Fibroblast of lung (primary cell): ENCODE measurements at regions not wholly inside any gene's neighbourhood (a gene's known extent, or its start where the extent isn't known, plus 50 kb on each side); places are given as distances from the start of the nearest gene placed in this dataset.
"Not testable (repeated sequence)": the region's sequence is repeated elsewhere in the genome, so short reads cannot be mapped to it uniquely, and the experiment has no call there.

Experiments
- DNase-seq, 2 donors: peaks; one replicate each; pipeline versions ENCODE4 v3.0.0 to v3.0.0-alpha.2; 2010; ENCODE audit warnings: low read depth in 2 of 2
- H2AFZ ChIP-seq: 2 replicates; pipeline ENCODE4 v1.5.1; 2012; ENCODE audit warnings: low read length, control low read depth, inconsistent platforms
- H3K27ac ChIP-seq: 2 replicates; pipeline ENCODE4 v1.5.1; 2011; ENCODE audit warnings: low read length, control low read depth; ENCODE audit not compliant: insufficient read depth
- H3K27me3 ChIP-seq: 2 replicates; pipeline ENCODE4 v1.5.1; 2011; ENCODE audit warnings: mild to moderate bottlenecking, low read length; ENCODE audit not compliant: control insufficient read depth, insufficient read depth
- H3K36me3 ChIP-seq: 2 replicates; pipeline ENCODE4 v1.5.1; 2011; ENCODE audit warnings: low read length; ENCODE audit not compliant: control insufficient read depth, insufficient read depth
- H3K4me1 ChIP-seq: 2 replicates; pipeline ENCODE4 v1.5.1; 2011; ENCODE audit warnings: low read length; ENCODE audit not compliant: control insufficient read depth, insufficient read depth; ENCODE audit errors: extremely low read depth
- H3K4me2 ChIP-seq: 2 replicates; pipeline ENCODE4 v1.5.1; 2011; ENCODE audit warnings: low read length, control low read depth; ENCODE audit not compliant: insufficient read depth; ENCODE audit errors: extremely low read depth
- H3K4me3 ChIP-seq, 4 experiments: fragments of 200-600 bp in 1 of 4; sonication (generic) in 1 of 4; replicated peaks in 1 of 4; 2 replicates each; pipeline ENCODE4 v1.5.1; 2011 to 2016; ENCODE audit warnings: low read length in 4 of 4, low read depth in 3 of 4, mild to moderate bottlenecking in 3 of 4, control low read depth in 2 of 4, inconsistent platforms in 1 of 4, mixed read lengths in 1 of 4; ENCODE audit not compliant: insufficient read depth in 1 of 4; ENCODE audit errors: control extremely low read depth in 1 of 4
- H3K79me2 ChIP-seq: 2 replicates; pipeline ENCODE4 v1.5.1; 2012; ENCODE audit warnings: mild to moderate bottlenecking, low read length, inconsistent platforms; ENCODE audit not compliant: control insufficient read depth, insufficient read depth
- H3K9ac ChIP-seq: 2 replicates; pipeline ENCODE4 v1.5.1; 2011; ENCODE audit warnings: mild to moderate bottlenecking, low read length, control low read depth; ENCODE audit not compliant: insufficient read depth
- H3K9me3 ChIP-seq: 2 replicates; pipeline ENCODE4 v1.5.1; 2012; ENCODE audit warnings: low read depth, low read length; ENCODE audit not compliant: control insufficient read depth, insufficient read depth
- H4K20me1 ChIP-seq: 2 replicates; pipeline ENCODE4 v1.5.1; 2011; ENCODE audit warnings: low read length; ENCODE audit not compliant: control insufficient read depth, insufficient read depth; ENCODE audit errors: extremely low read depth
- CTCF ChIP-seq, 2 donors: IDR thresholded peaks in 1 of 2; conservative IDR thresholded peaks in 1 of 2; 1 replicate in 1 of 2; 2 replicates in 1 of 2; pipeline ENCODE4 v1.5.1; 2011 to 2012; ENCODE audit warnings: low read length in 2 of 2, control low read depth in 1 of 2, inconsistent platforms in 1 of 2, low read depth in 1 of 2, mild to moderate bottlenecking in 1 of 2
- EZH2 ChIP-seq: IDR thresholded peaks from 2 replicates; pipeline ENCODE4 v1.5.1; 2012; ENCODE audit warnings: low read length, control low read depth, mild to moderate bottlenecking; ENCODE audit errors: missing control alignments

- Histone ChIP-seq H3K4me1 (no peaks in the 10 kb centered on the region), H3K9me3 (no peaks in the 10 kb centered on the region), H2AFZ (no peak overlapping the region), H3K79me2 (no peaks in the 10 kb centered on the region), H4K20me1 (no peaks in the 10 kb centered on the region), H3K4me2 (no peak overlapping the region), H3K27me3 (no peaks in the 10 kb centered on the region), H3K4me3 (no peak overlapping the region), H3K27ac (no peak overlapping the region), H3K9ac (no peak overlapping the region), H3K36me3 (no peaks in the 10 kb centered on the region)
- no peak for DNase-seq
- TF ChIP-seq CTCF (conservative IDR thresholded peaks at IDR 0.05 in 1 of 2, IDR thresholded peaks at IDR 0.05 in 1 of 2; ENCODE audit: low read depth in 1 of 2, low read length in 2 of 2) (no peak), EZH2 (no peak)
These were observed 240.4 kb upstream of the CDH8 start for GRCh38 chr16:62276637-62277036.

GRCh38 chr16:62272035-62272434 is 235.8 kb upstream of the CDH8 start:
- Histone ChIP-seq H3K27ac (no peak overlapping the region), H3K4me2 (no peak overlapping the region), H3K9me3 (no peaks in the 10 kb centered on the region), H3K27me3 (no peaks in the 10 kb centered on the region), H2AFZ (no peak overlapping the region), H4K20me1 (no peaks in the 10 kb centered on the region), H3K9ac (no peak overlapping the region), H3K79me2 (no peaks in the 10 kb centered on the region), H3K4me1 (no peaks in the 10 kb centered on the region), H3K36me3 (no peaks in the 10 kb centered on the region), H3K4me3 (no peak overlapping the region)
- no peak for DNase-seq
- TF ChIP-seq CTCF (conservative IDR thresholded peaks at IDR 0.05 in 1 of 2, IDR thresholded peaks at IDR 0.05 in 1 of 2; ENCODE audit: low read depth in 1 of 2, low read length in 2 of 2) (no peak), EZH2 (no peak)

- no peak overlapping the region for H3K9ac ChIP-seq
- no peaks in the 10 kb centered on the region for H3K27me3 ChIP-seq
- no peak overlapping the region for H3K4me3 ChIP-seq
- no peaks in the 10 kb centered on the region for H3K4me1 ChIP-seq
- H3K4me2 ChIP-seq = no peak overlapping the region
- H3K27ac ChIP-seq = no peak overlapping the region
- H3K36me3 ChIP-seq = no peaks in the 10 kb centered on the region
- H3K79me2 ChIP-seq = no peaks in the 10 kb centered on the region
- no peaks in the 10 kb centered on the region for H3K9me3 ChIP-seq
- no peak overlapping the region for H2AFZ ChIP-seq
- DNase-seq = no peak
- TF ChIP-seq EZH2 (no peak), CTCF (conservative IDR thresholded peaks at IDR 0.05 in 1 of 2, IDR thresholded peaks at IDR 0.05 in 1 of 2; ENCODE audit: low read depth in 1 of 2, low read length in 2 of 2) (no peak)
- no peaks in the 10 kb centered on the region for H4K20me1 ChIP-seq
These were observed 225.5 kb upstream of the CDH8 start for GRCh38 chr16:62261760-62262159.

GRCh38 chr16:62258931-62259435 is 222.7 kb upstream of the CDH8 start:
- H3K36me3 ChIP-seq, H3K27me3 ChIP-seq, H3K4me2 ChIP-seq, H3K79me2 ChIP-seq, H4K20me1 ChIP-seq, H3K9me3 ChIP-seq, DNase-seq, H3K9ac ChIP-seq, H2AFZ ChIP-seq, H3K27ac ChIP-seq, H3K4me1 ChIP-seq, H3K4me3 ChIP-seq: not testable (repeated sequence)
